Pons (tissue), 1 donor: ENCODE measurements at regions not wholly inside any gene's neighbourhood (a gene's known extent, or its start where the extent isn't known, plus 50 kb on each side); places are given as distances from the start of the nearest gene placed in this dataset.

Experiments used
- DNase-seq: peaks from one replicate; pipeline ENCODE4 v3.0.0-alpha.2; 2016; ENCODE audit warnings: low spot score

GRCh38 chr6:92377137-92377536, 1042.2 kb downstream of the EPHA7 start:
- DNase-seq, result no peak

- DNase-seq, result peak; percentile 48
These were observed 1042.7 kb downstream of the EPHA7 start for GRCh38 chr6:92376691-92377090.

- no peak for DNase-seq
These were observed 1047.8 kb downstream of the EPHA7 start for GRCh38 chr6:92371211-92372208.

DNA sequence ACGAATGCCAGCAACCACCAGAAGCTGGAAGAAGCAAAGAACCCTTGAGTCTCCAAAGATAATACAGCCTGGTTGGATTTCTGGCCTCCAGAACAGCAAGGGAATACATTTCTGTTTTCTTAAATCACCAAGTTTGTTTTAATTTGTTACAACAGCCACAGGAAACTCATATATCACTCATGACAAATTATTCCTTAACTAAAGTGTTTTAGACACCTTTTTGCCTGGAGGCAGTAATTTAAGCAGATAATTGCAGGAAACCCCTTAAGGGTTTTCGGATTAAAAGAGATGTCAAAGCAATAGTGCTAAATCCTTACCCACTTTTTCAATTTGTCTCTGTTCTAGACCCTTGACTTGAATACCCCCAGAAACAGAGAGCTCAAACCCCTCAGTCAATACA, 1050.0 kb downstream of the EPHA7 start:
- DNase-seq, result no peak

DNA sequence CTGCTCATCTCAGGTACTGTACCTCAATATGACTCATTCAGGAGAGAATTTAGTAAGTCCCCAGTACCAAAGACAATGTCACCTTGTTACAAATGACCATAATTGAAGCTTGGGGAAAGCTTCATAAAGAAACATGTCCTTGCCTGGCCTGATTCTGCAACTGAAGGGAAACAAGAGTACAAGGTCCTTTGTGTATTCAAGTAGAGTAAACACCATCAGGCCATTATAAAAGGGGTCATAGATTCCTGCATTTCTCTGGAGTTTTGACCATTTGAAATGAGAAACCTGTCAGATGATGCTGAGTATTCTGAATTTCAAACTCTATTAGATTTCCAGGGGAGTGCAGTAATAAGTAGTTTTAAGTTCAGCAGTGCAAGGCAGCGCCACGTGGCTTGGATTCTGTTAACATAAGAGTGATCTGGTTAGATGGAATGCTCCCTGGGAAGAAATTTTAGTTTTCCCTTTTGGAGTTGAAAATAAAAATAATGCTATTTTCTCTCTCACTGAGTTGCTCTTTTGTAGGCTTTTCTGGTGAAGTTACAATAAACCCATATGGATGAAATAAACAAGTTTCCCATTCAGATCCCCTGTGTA, 1054.3 kb downstream of the EPHA7 start:
- peak; percentile 42 for DNase-seq

- DNase-seq, result no peak
These were observed 1056.2 kb downstream of the EPHA7 start for GRCh38 chr6:92363111-92363510.

- no peak for DNase-seq
These were observed 1057.0 kb downstream of the EPHA7 start for GRCh38 chr6:92362404-92362803.

DNA sequence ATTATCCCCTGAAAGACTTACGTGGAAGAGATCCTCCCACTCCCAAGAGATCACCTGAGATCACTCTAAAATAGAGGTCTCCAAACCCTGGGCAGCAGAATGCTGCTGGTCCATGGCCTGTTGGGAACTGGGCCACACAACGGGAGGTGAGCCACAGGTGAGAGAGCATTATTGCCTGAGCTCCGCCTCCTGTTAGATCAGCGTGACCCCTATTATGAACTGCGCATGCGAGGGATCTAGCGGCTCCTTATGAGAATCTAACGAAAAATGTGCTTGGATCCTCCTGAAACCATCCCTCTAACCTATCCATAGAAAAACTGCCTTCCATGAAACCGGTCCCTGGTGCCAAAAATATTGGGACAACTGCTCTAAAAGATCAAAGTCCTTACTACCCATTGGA, 1057.4 kb downstream of the EPHA7 start:
- no peak for DNase-seq

DNA sequence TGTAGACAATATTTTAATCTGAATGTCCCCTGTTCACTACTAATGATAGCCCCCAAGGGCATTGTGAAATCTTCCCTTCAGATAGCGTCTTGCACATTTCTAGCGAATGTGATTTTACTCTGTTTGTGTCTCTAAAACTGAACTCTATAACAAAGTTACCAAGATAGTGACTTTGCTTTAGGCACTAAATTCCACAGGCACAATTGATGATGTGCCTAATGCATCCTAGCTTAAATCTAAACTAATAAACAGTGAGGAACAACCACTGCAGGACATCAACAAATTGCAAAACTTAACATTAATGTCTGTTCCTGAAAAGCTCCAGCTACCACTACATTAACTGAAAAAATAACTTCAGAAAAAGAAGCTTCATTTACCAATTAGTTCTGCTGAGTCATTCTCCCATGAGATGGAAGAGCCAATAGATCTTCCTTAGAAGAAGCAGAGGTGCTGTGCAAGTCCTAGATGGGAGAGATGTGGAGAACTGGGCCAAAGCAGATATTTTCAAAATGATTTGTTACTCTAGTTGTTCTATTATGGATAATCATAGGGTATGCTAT, 1065.0 kb downstream of the EPHA7 start:
- no peak for DNase-seq

GRCh38 chr6:92352130-92352529, 1067.2 kb downstream of the EPHA7 start:
- DNase-seq, result no peak

GRCh38 chr6:92341201-92341600, 1078.2 kb downstream of the EPHA7 start:
- DNase-seq, result no peak

DNA sequence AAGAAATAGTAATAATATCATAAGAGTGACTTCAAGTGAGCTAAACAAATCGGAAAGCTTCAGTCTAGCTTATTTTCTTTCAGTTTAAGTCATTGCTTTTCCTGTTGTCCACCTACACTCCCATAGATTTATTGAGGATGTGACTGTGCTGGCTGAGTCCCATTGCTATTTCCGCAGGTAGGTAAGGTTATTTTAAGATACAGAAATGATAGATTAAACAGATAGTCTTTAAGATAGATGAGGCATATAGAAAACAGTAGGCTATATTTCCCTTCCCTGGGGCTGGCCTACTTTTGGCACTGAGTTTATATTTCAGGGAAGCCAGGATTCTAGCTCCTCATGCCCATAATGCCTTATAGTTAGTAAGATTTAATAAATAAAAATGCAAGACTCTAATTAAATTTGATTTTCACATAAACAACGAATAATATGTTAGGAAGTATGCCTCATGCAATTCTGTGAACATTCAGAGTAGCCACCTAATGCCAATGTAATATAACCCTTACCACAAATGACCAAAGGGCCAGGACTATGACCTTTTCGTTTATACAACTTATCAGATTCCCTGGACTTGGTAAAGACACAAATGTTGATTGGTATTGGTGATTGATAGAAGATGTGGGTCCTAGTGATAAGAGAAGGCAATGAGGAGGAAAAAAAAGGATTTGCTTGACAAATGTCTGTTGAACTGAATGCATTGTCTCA, 1079.3 kb downstream of the EPHA7 start:
- no peak for DNase-seq

GRCh38 chr6:92337571-92337970, 1081.8 kb downstream of the EPHA7 start:
- DNase-seq, result no peak

DNA sequence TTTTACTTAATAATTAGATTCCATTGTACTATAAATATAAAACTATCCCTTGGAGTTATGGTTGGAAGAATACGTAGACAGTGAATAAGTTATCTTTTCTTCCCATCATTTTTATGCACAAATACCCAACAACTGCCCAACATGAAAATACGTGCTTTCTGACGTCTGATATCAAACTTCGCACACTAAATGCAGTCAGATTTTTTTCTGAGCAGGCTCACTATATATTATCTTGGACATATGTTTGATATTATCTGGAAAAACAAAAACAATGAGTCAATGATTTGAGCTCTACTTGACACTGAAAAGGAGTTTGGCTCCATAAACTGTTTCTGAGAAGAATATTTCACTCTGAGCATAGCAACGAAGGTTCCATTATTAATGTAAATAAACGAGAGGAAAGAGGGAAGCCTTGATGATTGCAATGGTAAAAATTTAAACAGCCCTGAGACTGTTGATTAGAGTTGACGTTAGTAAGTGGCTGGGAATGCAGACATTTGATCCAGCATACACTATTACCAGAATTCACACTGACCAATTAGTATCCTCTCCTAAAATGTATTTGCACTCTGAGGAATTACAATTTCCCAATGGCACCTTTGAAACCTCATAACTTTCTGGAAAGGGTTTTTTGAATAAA, 1090.0 kb downstream of the EPHA7 start:
- no peak for DNase-seq

DNA sequence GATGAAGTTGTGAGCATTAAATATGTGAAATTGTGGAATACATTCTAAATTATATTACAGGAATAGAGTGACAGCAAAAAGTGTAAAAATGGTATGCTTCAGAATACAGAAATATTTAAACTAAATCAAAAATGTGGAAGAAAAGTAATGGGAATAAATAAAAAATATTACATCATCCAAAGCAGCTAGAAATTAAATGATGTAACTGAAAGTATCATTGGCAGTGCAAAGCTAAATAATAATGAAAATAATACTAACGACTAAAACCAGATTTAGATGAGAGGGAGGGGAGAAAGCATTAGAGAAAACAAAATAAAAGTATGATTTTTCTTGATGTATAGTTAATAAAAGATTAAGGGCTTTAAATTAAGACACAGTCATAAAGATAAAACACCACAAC, 1104.0 kb downstream of the EPHA7 start:
- no peak for DNase-seq

GRCh38 chr6:92297101-92297500, 1122.3 kb downstream of the EPHA7 start:
- DNase-seq, result no peak

GRCh38 chr6:92292067-92292466, 1127.3 kb downstream of the EPHA7 start:
- no peak for DNase-seq

GRCh38 chr6:92289831-92290230, 1129.5 kb downstream of the EPHA7 start:
- DNase-seq, result no peak

GRCh38 chr6:92281571-92282076, 1137.7 kb downstream of the EPHA7 start:
- no peak for DNase-seq

DNA sequence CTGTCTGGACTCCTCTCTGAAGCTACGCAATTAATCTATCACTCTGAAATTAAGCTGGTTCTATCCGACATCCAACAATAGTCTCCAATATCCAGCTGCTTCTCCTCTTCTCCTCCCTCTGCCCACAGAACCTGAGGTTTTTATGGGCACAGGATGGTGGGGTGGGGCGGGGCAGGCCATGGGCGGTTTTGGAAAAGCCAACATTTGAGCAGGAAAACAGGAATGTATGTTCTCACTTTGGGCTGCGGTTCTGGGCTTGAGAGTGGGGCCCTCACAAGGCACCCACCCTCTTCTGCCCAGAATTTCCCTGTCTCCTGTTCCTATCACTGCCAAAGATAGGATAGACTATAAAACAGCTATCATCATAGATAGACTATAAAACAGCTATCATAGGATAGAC, 1144.2 kb downstream of the EPHA7 start:
- no peak for DNase-seq

- no peak for DNase-seq
These were observed 1144.8 kb downstream of the EPHA7 start for GRCh38 chr6:92274588-92274987.

DNA sequence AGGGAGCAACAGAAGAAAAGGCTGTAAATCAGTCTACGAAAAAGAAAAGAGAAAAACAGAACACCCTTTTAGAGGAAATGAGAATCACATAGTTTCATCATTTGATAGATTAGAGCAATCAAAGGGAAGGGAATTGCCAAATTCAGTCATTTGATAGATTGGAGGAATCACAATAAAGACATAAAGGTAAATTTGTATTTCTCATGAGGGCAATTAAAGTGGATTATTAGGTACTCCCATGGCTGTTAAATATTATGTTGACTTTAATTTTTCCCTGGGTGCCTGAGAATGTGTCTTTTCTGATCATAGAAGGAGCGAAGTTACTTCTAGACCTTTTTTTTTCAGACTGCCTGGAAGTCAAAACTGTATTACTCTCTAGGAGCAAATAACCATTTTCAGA, 1145.7 kb downstream of the EPHA7 start:
- no peak for DNase-seq
